Stomach smooth muscle (tissue), 2 donors: ENCODE measurements at regions not wholly inside any gene's neighbourhood (a gene's known extent, or its start where the extent isn't known, plus 50 kb on each side); places are given as distances from the start of the nearest gene placed in this dataset.
A peak's percentile ranks its signal among the peaks of the same experiment; 100 is the strongest.
"Not testable (repeated sequence)": the region's sequence is repeated elsewhere in the genome, so short reads cannot be mapped to it uniquely, and the experiment has no call there.

Source experiments
- H3K27ac ChIP-seq: one replicate; pipeline ENCODE4 v1.7.0; 2013; ENCODE audit warnings: mild to moderate bottlenecking, low read length, inconsistent platforms
- H3K27me3 ChIP-seq, 2 donors: one replicate each; pipeline ENCODE4 v1.7.0; 2013; ENCODE audit warnings: low read length in 2 of 2; ENCODE audit not compliant: insufficient read depth in 2 of 2, control insufficient read depth in 1 of 2
- H3K36me3 ChIP-seq, 2 donors: one replicate each; pipeline ENCODE4 v1.7.0; 2013; ENCODE audit warnings: low read length in 2 of 2; ENCODE audit not compliant: control insufficient read depth in 2 of 2, insufficient read depth in 2 of 2
- H3K4me1 ChIP-seq: one replicate; pipeline ENCODE4 v1.7.0; 2013; ENCODE audit warnings: low read length; ENCODE audit not compliant: control insufficient read depth, insufficient read depth
- H3K4me3 ChIP-seq, 2 donors: one replicate each; pipeline ENCODE4 v1.7.0; 2013; ENCODE audit warnings: low read length in 2 of 2
- H3K9ac ChIP-seq, 2 donors: one replicate each; pipeline ENCODE4 v1.7.0; 2013; ENCODE audit warnings: low read length in 2 of 2, mild to moderate bottlenecking in 1 of 2
- H3K9me3 ChIP-seq, 2 donors: one replicate each; pipeline ENCODE4 v1.7.0; 2013; ENCODE audit warnings: low read length in 2 of 2; ENCODE audit not compliant: control insufficient read depth in 2 of 2
- donor health status: healthy.
- donor health status: Pancreatic carcinoma.

GRCh38 chr5:115691814-115692213 lies 66.0 kb upstream of the TMED7 start:
- H3K27ac ChIP-seq, H3K4me3 ChIP-seq, H3K9me3 ChIP-seq, H3K9ac ChIP-seq, H3K4me1 ChIP-seq, H3K36me3 ChIP-seq, H3K27me3 ChIP-seq: not testable (repeated sequence)

- no peak overlapping the region for H3K27ac ChIP-seq
- H3K4me1 ChIP-seq: no peaks in the 10 kb centered on the region
- H3K36me3 ChIP-seq: no peaks in the 10 kb centered on the region
- H3K9ac ChIP-seq: no peak overlapping the region
- H3K27me3 ChIP-seq: no peaks in the 10 kb centered on the region
- peak overlapping the region in 1 of 2 donors; percentile 29 for H3K4me3 ChIP-seq
- no peaks in the 10 kb centered on the region for H3K9me3 ChIP-seq
Observed at GRCh38 chr5:115686738-115687074, 60.9 kb upstream of the TMED7 start.

DNA sequence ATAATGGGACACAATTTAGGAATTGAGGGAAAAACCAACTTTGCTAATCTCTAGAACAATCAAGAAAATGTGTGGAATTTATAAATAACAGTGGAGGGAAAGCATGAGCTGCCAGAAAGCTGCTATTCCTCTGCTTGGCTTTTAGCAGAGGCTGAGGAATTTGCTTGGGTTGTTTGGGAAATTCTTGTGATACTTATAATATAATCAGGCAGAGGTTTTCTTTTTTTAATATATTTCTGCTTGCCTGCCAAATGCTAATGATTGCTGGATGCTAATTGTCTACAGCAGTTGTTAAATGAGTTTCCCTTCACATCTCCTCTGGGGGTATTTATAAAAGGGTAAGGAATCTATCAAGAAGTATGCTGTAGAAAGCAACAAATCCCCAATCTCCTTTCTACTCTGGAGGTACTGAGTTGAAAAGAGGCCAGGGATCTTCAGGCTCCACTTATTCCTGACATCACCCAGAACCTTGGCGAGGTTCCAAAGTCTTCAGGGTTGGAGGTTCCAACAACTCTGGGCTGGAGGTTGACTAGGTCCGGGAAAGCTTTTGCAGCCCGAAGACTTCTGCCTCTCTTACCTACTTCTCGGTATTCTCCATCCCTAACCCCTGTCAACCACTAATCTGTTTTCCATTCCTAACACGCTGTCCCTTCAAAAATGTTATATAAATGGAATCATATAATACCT lies 60.4 kb upstream of the TMED7 start:
- Histone ChIP-seq H3K9ac (no peak overlapping the region), H3K27me3 (no peaks in the 10 kb centered on the region), H3K27ac (no peak overlapping the region), H3K4me1 (no peaks in the 10 kb centered on the region), H3K36me3 (no peaks in the 10 kb centered on the region), H3K9me3 (no peaks in the 10 kb centered on the region), H3K4me3 (peak overlapping the region in 1 of 2 donors; percentile 29)

DNA sequence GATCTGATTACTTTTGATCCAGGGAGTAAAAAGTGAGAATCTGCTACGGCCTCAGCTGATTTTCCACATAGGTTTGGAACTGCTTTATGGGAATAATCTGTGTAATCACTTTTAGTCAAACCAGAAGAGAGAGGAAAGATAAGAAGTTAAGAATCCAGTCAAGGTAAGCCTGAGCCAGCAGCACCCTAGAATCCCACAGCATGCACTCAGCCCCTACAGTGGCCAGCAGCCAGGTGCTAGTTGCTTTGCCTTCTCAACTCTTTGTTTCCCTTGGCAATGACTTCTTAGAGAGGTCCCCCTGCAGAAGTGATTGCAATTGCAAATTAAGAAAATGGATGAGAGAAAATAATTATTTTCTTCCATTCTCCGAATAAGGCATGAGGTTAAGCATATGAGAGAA lies 59.7 kb upstream of the TMED7 start:
- Histone ChIP-seq H3K4me3 (no peak overlapping the region), H3K4me1 (no peaks in the 10 kb centered on the region), H3K9me3 (no peaks in the 10 kb centered on the region), H3K36me3 (no peaks in the 10 kb centered on the region), H3K9ac (no peak overlapping the region), H3K27me3 (no peaks in the 10 kb centered on the region), H3K27ac (no peak overlapping the region)

DNA sequence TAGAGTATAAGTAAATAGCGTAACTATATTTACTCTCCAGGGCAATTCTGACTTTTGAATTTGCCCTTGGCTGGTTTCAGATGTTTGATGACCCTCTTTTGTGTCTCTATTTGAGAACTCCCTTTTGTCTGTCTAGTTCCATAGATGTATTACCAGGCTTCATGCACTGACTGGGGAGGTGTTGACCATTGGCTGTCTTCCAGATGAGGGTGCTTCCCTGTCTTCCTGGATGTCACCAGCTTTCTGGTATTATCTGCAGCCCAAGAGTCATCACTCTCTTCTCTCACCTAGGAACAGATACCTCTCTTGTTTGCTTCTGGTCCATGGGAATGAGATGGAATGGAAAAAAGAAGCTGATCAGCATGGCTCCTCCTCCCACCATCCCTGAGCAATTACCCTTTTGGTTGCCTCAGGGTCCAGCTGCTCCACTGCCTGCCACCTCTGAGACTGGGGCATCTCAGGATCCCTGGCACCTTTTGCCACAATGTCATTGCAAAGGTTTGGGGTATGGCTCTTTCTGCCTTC lies 58.7 kb upstream of the TMED7 start:
- Histone ChIP-seq H3K9ac (no peak overlapping the region), H3K4me1 (no peaks in the 10 kb centered on the region), H3K9me3 (no peaks in the 10 kb centered on the region), H3K4me3 (no peak overlapping the region), H3K27ac (no peak overlapping the region), H3K36me3 (no peaks in the 10 kb centered on the region), H3K27me3 (no peaks in the 10 kb centered on the region)

DNA sequence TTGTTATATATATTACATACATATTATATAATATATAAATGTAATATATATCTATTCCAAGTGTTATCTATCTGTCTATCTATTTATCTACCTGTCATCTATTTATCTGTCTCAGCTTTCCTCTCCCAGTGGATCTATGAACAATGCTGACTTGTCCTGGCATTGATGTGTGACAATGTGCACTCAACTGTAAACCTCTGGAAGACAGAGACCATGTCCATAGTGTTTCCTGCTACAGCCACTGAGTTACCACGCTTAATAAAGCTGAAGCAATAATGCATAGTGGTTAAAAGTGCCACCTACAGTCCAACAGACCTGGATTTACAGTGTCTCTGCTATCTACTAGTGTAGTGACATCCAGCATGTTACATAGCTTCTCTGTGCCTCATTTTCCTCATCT lies 57.2 kb upstream of the TMED7 start:
- Histone ChIP-seq H3K27me3 (no peaks in the 10 kb centered on the region), H3K9me3 (no peaks in the 10 kb centered on the region), H3K4me1 (no peaks in the 10 kb centered on the region), H3K36me3 (no peaks in the 10 kb centered on the region), H3K4me3 (no peak overlapping the region), H3K9ac (no peak overlapping the region), H3K27ac (no peak overlapping the region)
